ENCODE measurements at regions not wholly inside any gene's neighbourhood (a gene's known extent, or its start where the extent isn't known, plus 50 kb on each side); places are given as distances from the start of the nearest gene placed in this dataset.

- TF ChIP-seq CTCF (IDR thresholded peaks at IDR 0.05) = no peak
- TF ChIP-seq POLR2A (IDR thresholded peaks at IDR 0.05; ENCODE audit: low read depth) = no peak
These were observed 503.1 kb downstream of the AACS start for GRCh38 chr12:125568306-125568705.
